ENCODE measurements at regions not wholly inside any gene's neighbourhood (a gene's known extent, or its start where the extent isn't known, plus 50 kb on each side); places are given as distances from the start of the nearest gene placed in this dataset.

GRCh38 chr3:187986514-187986934 is 167.4 kb upstream of the LPP start:
- TF ChIP-seq CTCF (conservative IDR thresholded peaks at IDR 0.05) (no peak), EZH2 (IDR thresholded peaks at IDR 0.05; ENCODE audit: low read depth) (no peak)

Data from PC-9 (cell line).